Endothelial cell of umbilical vein (primary cell): ENCODE measurements at regions not wholly inside any gene's neighbourhood (a gene's known extent, or its start where the extent isn't known, plus 50 kb on each side); places are given as distances from the start of the nearest gene placed in this dataset.

Source experiments
- BruUV-seq: library from RNA; stranded (reverse); fragments of 400-500 nt; replicated peaks from 2 replicates; lab custom pipeline; 2021; lab: Mats Ljungman, UMichigan
- CTCF ChIA-PET: fragments of 300-600, 350-600 bp; sonication (Branson Sonifier 250); formaldehyde crosslinking; loops from one replicate; lab custom pipeline; 2021; ENCODE audit warnings: antibody characterized with exemption, inconsistent platforms; lab: Charles Lee
- POLR2A ChIA-PET: fragments of 300-600, 350-600 bp; sonication (Branson Sonifier 250); formaldehyde crosslinking; loops from one replicate; lab custom pipeline; 2021; ENCODE audit warnings: antibody characterized with exemption, inconsistent platforms; lab: Charles Lee
- DNase-seq: peaks from one replicate; pipeline ENCODE4 v3.0.0-alpha.2; 2011; ENCODE audit warnings: low read depth, low spot score
- FAIRE-seq: peaks from 2 replicates; lab custom pipeline; 2011; peaks lifted over from hg19 to GRCh38; lab: Jason Lieb, UNC
- H2AFZ ChIP-seq: 2 replicates; pipeline ENCODE4 v1.6.0; 2012; ENCODE audit warnings: low read depth, low read length, control low read depth, inconsistent platforms
- H3K27ac ChIP-seq: 2 replicates; pipeline ENCODE4 v1.5.1; 2011; ENCODE audit warnings: low read depth, mild to moderate bottlenecking, control low read depth, low read length, moderate library complexity; ENCODE audit not compliant: insufficient read depth
- H3K27me3 ChIP-seq, 2 experiments: 2 replicates each; pipeline versions ENCODE4 v1.6.0 to v1.6.1; 2011; ENCODE audit warnings: low read length in 2 of 2, mixed read lengths in 1 of 2; ENCODE audit not compliant: control insufficient read depth in 2 of 2, insufficient read depth in 2 of 2
- H3K36me3 ChIP-seq, 2 experiments: 2 replicates in 1 of 2; 3 replicates in 1 of 2; pipeline ENCODE4 v1.5.1; 2011; ENCODE audit warnings: low read length in 2 of 2, mild to moderate bottlenecking in 1 of 2, moderate library complexity in 1 of 2; ENCODE audit not compliant: control insufficient read depth in 2 of 2, insufficient read depth in 2 of 2; ENCODE audit errors: extremely low read depth in 1 of 2
- H3K4me1 ChIP-seq: 3 replicates; pipeline ENCODE4 v1.5.1; 2011; ENCODE audit warnings: mild to moderate bottlenecking, low read length; ENCODE audit not compliant: control insufficient read depth, insufficient read depth; ENCODE audit errors: extremely low read depth
- H3K4me2 ChIP-seq: 2 replicates; pipeline ENCODE4 v1.6.1; 2011; ENCODE audit warnings: low read length, control low read depth, mixed read lengths; ENCODE audit not compliant: insufficient read depth
- H3K4me3 ChIP-seq, 3 experiments: fragments of 200-600 bp in 1 of 3; sonication (generic), shearing (Covaris generic) in 1 of 3; replicated peaks in 1 of 3; 2 replicates each; pipeline ENCODE4 v1.5.1; 2011 to 2016; ENCODE audit warnings: control low read depth in 3 of 3, low read length in 3 of 3, mild to moderate bottlenecking in 2 of 3, inconsistent platforms in 1 of 3, low read depth in 1 of 3, moderate library complexity in 1 of 3; ENCODE audit not compliant: insufficient read depth in 1 of 3
- H3K79me2 ChIP-seq: 2 replicates; pipeline ENCODE4 v1.6.0; 2012; ENCODE audit warnings: low read length, inconsistent platforms; ENCODE audit not compliant: control insufficient read depth, insufficient read depth
- H3K9ac ChIP-seq: replicated peaks from 2 replicates; pipeline ENCODE3; 2011; ENCODE audit warnings: low read length, control low read depth; ENCODE audit not compliant: insufficient read depth; ENCODE audit errors: extremely low read depth
- H3K9me1 ChIP-seq: replicated peaks from 3 replicates; pipeline ENCODE4 v1.6.0; 2011; ENCODE audit warnings: mild to moderate bottlenecking, low read length; ENCODE audit not compliant: control insufficient read depth, insufficient read depth; ENCODE audit errors: extremely low read depth
- H3K9me3 ChIP-seq: replicated peaks from 2 replicates; pipeline ENCODE4 v1.5.1; 2012; ENCODE audit warnings: low read length, inconsistent platforms; ENCODE audit not compliant: control insufficient read depth, insufficient read depth
- H4K20me1 ChIP-seq: replicated peaks from 2 replicates; pipeline ENCODE3; 2011; ENCODE audit warnings: mild to moderate bottlenecking, low read length; ENCODE audit not compliant: control insufficient read depth, insufficient read depth; ENCODE audit errors: extremely low read depth
- FOS ChIP-seq: IDR thresholded peaks from 2 replicates; pipeline ENCODE4 v1.6.1; 2011; ENCODE audit warnings: mild to moderate bottlenecking, low read length, moderate library complexity, borderline replicate concordance; ENCODE audit not compliant: insufficient read depth
- MAX ChIP-seq: IDR thresholded peaks from 2 replicates; pipeline ENCODE4 v1.6.1; 2011; ENCODE audit not compliant: insufficient read depth, insufficient read length
- POLR2A ChIP-seq: IDR thresholded peaks from 2 replicates; pipeline ENCODE4 v1.6.1; 2012; ENCODE audit warnings: low read depth, mild to moderate bottlenecking, control low read depth, low read length
- dilution Hi-C: fragments of 300-500 bp; cut with MboI; formaldehyde crosslinking; loops from one replicate; pipeline ENCODE4 v1.15.0; 2019; ENCODE audit warnings: low sequenced_read_pairs; ENCODE audit not compliant: extremely low pct_ligation_motif_present
- intact Hi-C: fragments of 100-400 bp; cut with micrococcal nuclease; formaldehyde crosslinking; loops from one replicate; pipeline ENCODE4 v1.10.0; 2022
- TF ChIP-seq, protein P1 (sequence below), 2 donors: IDR thresholded peaks; 1 replicate in 1 of 2; 2 replicates in 1 of 2; pipeline ENCODE4 v1.5.1; 2011; ENCODE audit warnings: low read length in 2 of 2, mild to moderate bottlenecking in 2 of 2, moderate library complexity in 2 of 2, control low read depth in 1 of 2, inconsistent platforms in 1 of 2, low read depth in 1 of 2; ENCODE audit not compliant: insufficient read depth in 1 of 2; ENCODE audit errors: extremely low read depth in 1 of 2

- no peak overlapping the region for H3K4me3 ChIP-seq
- no peak for DNase-seq
- no peaks in the 10 kb centered on the region for H3K9me3 ChIP-seq
- no peak overlapping the region for H2AFZ ChIP-seq
- H3K9ac ChIP-seq: no peak overlapping the region
- TF ChIP-seq, protein P1, sequence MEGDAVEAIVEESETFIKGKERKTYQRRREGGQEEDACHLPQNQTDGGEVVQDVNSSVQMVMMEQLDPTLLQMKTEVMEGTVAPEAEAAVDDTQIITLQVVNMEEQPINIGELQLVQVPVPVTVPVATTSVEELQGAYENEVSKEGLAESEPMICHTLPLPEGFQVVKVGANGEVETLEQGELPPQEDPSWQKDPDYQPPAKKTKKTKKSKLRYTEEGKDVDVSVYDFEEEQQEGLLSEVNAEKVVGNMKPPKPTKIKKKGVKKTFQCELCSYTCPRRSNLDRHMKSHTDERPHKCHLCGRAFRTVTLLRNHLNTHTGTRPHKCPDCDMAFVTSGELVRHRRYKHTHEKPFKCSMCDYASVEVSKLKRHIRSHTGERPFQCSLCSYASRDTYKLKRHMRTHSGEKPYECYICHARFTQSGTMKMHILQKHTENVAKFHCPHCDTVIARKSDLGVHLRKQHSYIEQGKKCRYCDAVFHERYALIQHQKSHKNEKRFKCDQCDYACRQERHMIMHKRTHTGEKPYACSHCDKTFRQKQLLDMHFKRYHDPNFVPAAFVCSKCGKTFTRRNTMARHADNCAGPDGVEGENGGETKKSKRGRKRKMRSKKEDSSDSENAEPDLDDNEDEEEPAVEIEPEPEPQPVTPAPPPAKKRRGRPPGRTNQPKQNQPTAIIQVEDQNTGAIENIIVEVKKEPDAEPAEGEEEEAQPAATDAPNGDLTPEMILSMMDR (IDR thresholded peaks at IDR 0.05; ENCODE audit: extremely low read depth in 1 of 2, insufficient read depth in 1 of 2, low read depth in 1 of 2, low read length in 2 of 2): no peak
- H3K36me3 ChIP-seq: no peaks in the 10 kb centered on the region
- peaks cover 0 to 2% of the 10 kb centered on the region in 2 experiments for H3K27me3 ChIP-seq
- H3K4me2 ChIP-seq: no peak overlapping the region
- FAIRE-seq: no peak
- intact Hi-C loops (no loop called here), dilution Hi-C loops (no loop called here)
- CTCF ChIA-PET: no interaction called here
- no peaks in the 10 kb centered on the region for H4K20me1 ChIP-seq
- H3K4me1 ChIP-seq: no peaks in the 10 kb centered on the region
- no TSS peak for BruUV-seq
- no peak overlapping the region for H3K27ac ChIP-seq
- POLR2A ChIA-PET: no interaction called here
- H3K9me1 ChIP-seq: no peaks in the 10 kb centered on the region
- H3K79me2 ChIP-seq: no peaks in the 10 kb centered on the region
Observed at GRCh38 chr13:91241221-91241933, 106.1 kb upstream of the MIR17HG start.

- no TSS peak for BruUV-seq
- H3K9me1 ChIP-seq: no peaks in the 10 kb centered on the region
Observed at GRCh38 chr13:91242652-91243051, 104.8 kb upstream of the MIR17HG start.

More at GRCh38 chr13:91242652-91243051, 104.8 kb upstream of the MIR17HG start:
- intact Hi-C loops: no loop called here
- Histone ChIP-seq H4K20me1 (no peaks in the 10 kb centered on the region), H3K4me1 (no peaks in the 10 kb centered on the region), H3K27ac (no peak overlapping the region), H3K4me3 (no peak overlapping the region), H2AFZ (no peak overlapping the region), H3K36me3 (no peaks in the 10 kb centered on the region), H3K27me3 (peaks cover 0 to 2% of the 10 kb centered on the region in 2 experiments), H3K9ac (no peak overlapping the region), H3K79me2 (no peaks in the 10 kb centered on the region), H3K9me3 (no peaks in the 10 kb centered on the region), H3K4me2 (no peak overlapping the region)
- FAIRE-seq: no peak
- POLR2A ChIA-PET: no interaction called here
- dilution Hi-C loops: no loop called here
- DNase-seq: no peak
- no peak for TF ChIP-seq POLR2A
- TF ChIP-seq MAX: no peak
- no peak for TF ChIP-seq FOS
- CTCF ChIA-PET: no interaction called here
